ENCODE measurements at regions not wholly inside any gene's neighbourhood (a gene's known extent, or its start where the extent isn't known, plus 50 kb on each side); places are given as distances from the start of the nearest gene placed in this dataset.
"Not testable (repeated sequence)": the region's sequence is repeated elsewhere in the genome, so short reads cannot be mapped to it uniquely, and the experiment has no call there.

GRCh38 chr5:118146824-118147223 lies 841.5 kb downstream of the DTWD2 start:
- no peak for DNase-seq
- Histone ChIP-seq H3K9me3 (ENCODE audit: control insufficient read depth, low read length) (no peaks in the 10 kb centered on the region), H3K27me3 (replicated peaks; ENCODE audit: control insufficient read depth, insufficient read depth, low read length, poor library complexity, severe bottlenecking) (no peaks in the 10 kb centered on the region), H3K27ac (ENCODE audit: insufficient read depth, low read length, poor library complexity, severe bottlenecking) (no peak overlapping the region), H3K36me3 (ENCODE audit: control insufficient read depth, insufficient read depth, low read length) (no peaks in the 10 kb centered on the region), H3K4me1 (ENCODE audit: control insufficient read depth, insufficient read depth, low read length, poor library complexity, severe bottlenecking) (no peaks in the 10 kb centered on the region), H3K4me3 (ENCODE audit: insufficient read depth, low read depth, low read length, poor library complexity, severe bottlenecking) (no peak overlapping the region)

DNA sequence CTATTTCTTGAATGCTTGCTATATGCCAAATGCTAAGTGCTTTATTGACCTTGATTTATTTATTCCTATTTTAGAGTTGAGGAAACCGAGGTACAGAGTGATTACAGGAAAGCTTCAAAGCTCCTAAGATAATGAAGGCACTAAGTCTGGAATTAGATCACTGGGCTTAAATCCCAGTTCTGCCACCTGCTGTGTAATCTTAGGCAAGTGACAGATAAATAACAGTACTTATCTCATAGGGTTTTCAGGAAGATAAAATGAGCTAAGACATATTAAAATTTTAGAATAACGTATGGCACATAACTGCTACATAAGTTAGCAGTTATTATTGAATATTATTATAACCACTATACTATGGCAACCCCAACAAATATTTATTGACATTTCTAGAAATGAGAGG lies 843.8 kb downstream of the DTWD2 start:
- no peak overlapping the region for H3K27ac ChIP-seq (ENCODE audit: insufficient read depth, low read length, poor library complexity, severe bottlenecking)
- no peak for DNase-seq
- no peaks in the 10 kb centered on the region for H3K27me3 ChIP-seq (replicated peaks; ENCODE audit: control insufficient read depth, insufficient read depth, low read length, poor library complexity, severe bottlenecking)
- no peaks in the 10 kb centered on the region for H3K4me1 ChIP-seq (ENCODE audit: control insufficient read depth, insufficient read depth, low read length, poor library complexity, severe bottlenecking)
- H3K4me3 ChIP-seq (ENCODE audit: insufficient read depth, low read depth, low read length, poor library complexity, severe bottlenecking) = no peak overlapping the region
- no peaks in the 10 kb centered on the region for H3K9me3 ChIP-seq (ENCODE audit: control insufficient read depth, low read length)
- H3K36me3 ChIP-seq (ENCODE audit: control insufficient read depth, insufficient read depth, low read length) = no peaks in the 10 kb centered on the region

DNA sequence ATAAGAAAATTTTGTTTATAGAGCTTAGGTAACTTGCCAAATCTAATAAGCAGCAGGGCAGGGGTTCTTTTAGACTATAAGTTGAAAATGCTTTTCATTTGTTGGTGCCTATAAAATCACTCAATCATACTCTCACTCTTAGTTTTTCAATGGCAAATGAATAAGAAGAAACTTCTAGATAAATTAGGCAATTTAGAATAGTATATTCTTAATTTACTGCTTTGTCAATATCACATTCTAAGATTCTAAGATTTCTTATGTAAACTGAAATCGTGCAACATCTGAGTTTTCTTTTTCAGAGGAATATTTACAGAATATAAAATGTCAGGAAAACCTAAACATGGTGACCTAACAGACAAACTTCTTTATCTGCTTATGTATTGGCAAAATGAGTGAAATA lies 849.0 kb downstream of the DTWD2 start:
- Histone ChIP-seq H3K9me3 (ENCODE audit: control insufficient read depth, low read length) (no peaks in the 10 kb centered on the region), H3K36me3 (ENCODE audit: control insufficient read depth, insufficient read depth, low read length) (no peaks in the 10 kb centered on the region), H3K27ac (ENCODE audit: insufficient read depth, low read length, poor library complexity, severe bottlenecking) (no peak overlapping the region), H3K4me1 (ENCODE audit: control insufficient read depth, insufficient read depth, low read length, poor library complexity, severe bottlenecking) (no peaks in the 10 kb centered on the region), H3K27me3 (replicated peaks; ENCODE audit: control insufficient read depth, insufficient read depth, low read length, poor library complexity, severe bottlenecking) (no peaks in the 10 kb centered on the region), H3K4me3 (ENCODE audit: insufficient read depth, low read depth, low read length, poor library complexity, severe bottlenecking) (no peak overlapping the region)
- no peak for DNase-seq

- no peaks in the 10 kb centered on the region for H3K27me3 ChIP-seq (replicated peaks; ENCODE audit: control insufficient read depth, insufficient read depth, low read length, poor library complexity, severe bottlenecking)
- H3K4me1 ChIP-seq (ENCODE audit: control insufficient read depth, insufficient read depth, low read length, poor library complexity, severe bottlenecking) = no peaks in the 10 kb centered on the region
- DNase-seq = no peak
- no peak overlapping the region for H3K27ac ChIP-seq (ENCODE audit: insufficient read depth, low read length, poor library complexity, severe bottlenecking)
- H3K4me3 ChIP-seq (ENCODE audit: insufficient read depth, low read depth, low read length, poor library complexity, severe bottlenecking) = no peak overlapping the region
- H3K36me3 ChIP-seq (ENCODE audit: control insufficient read depth, insufficient read depth, low read length) = no peaks in the 10 kb centered on the region
- H3K9me3 ChIP-seq (ENCODE audit: control insufficient read depth, low read length) = no peaks in the 10 kb centered on the region
These were observed 862.2 kb downstream of the DTWD2 start for GRCh38 chr5:118126159-118126558.

DNA sequence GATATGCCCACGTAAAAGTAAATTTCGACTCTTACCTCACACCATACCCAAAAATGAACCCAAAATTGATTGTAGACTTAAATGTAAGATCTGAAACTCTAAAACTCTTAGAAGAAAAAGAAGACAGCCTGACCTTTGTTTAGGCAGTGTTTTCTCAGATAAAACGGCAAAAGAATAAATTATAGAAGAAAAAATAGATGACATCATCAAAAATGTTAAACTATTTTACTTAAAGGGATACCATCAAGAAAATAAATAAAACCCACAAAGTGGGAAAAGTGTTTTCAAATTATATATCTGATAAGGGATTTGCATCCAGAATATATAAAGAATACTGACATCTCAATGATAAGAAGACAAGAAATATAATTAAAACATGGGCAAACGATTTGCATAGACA lies 862.7 kb downstream of the DTWD2 start:
- Histone ChIP-seq H3K27me3 (replicated peaks; ENCODE audit: control insufficient read depth, insufficient read depth, low read length, poor library complexity, severe bottlenecking) (no peaks in the 10 kb centered on the region), H3K9me3 (ENCODE audit: control insufficient read depth, low read length) (no peaks in the 10 kb centered on the region), H3K4me3 (ENCODE audit: insufficient read depth, low read depth, low read length, poor library complexity, severe bottlenecking) (no peak overlapping the region), H3K36me3 (ENCODE audit: control insufficient read depth, insufficient read depth, low read length) (no peaks in the 10 kb centered on the region), H3K27ac (ENCODE audit: insufficient read depth, low read length, poor library complexity, severe bottlenecking) (no peak overlapping the region), H3K4me1 (ENCODE audit: control insufficient read depth, insufficient read depth, low read length, poor library complexity, severe bottlenecking) (no peaks in the 10 kb centered on the region)
- DNase-seq = no peak

- no peak overlapping the region for H3K27ac ChIP-seq (ENCODE audit: insufficient read depth, low read length, poor library complexity, severe bottlenecking)
- H3K36me3 ChIP-seq (ENCODE audit: control insufficient read depth, insufficient read depth, low read length) = no peaks in the 10 kb centered on the region
- no peaks in the 10 kb centered on the region for H3K4me1 ChIP-seq (ENCODE audit: control insufficient read depth, insufficient read depth, low read length, poor library complexity, severe bottlenecking)
These were observed 867.1 kb downstream of the DTWD2 start for GRCh38 chr5:118121258-118121657.

GRCh38 chr5:118115791-118116190 lies 872.6 kb downstream of the DTWD2 start:
- no peak for DNase-seq
- no peak overlapping the region for H3K4me3 ChIP-seq (ENCODE audit: insufficient read depth, low read depth, low read length, poor library complexity, severe bottlenecking)
- no peaks in the 10 kb centered on the region for H3K4me1 ChIP-seq (ENCODE audit: control insufficient read depth, insufficient read depth, low read length, poor library complexity, severe bottlenecking)
- H3K36me3 ChIP-seq (ENCODE audit: control insufficient read depth, insufficient read depth, low read length) = no peaks in the 10 kb centered on the region
- H3K27ac ChIP-seq (ENCODE audit: insufficient read depth, low read length, poor library complexity, severe bottlenecking) = no peak overlapping the region
- H3K27me3 ChIP-seq (replicated peaks; ENCODE audit: control insufficient read depth, insufficient read depth, low read length, poor library complexity, severe bottlenecking) = no peaks in the 10 kb centered on the region
- no peaks in the 10 kb centered on the region for H3K9me3 ChIP-seq (ENCODE audit: control insufficient read depth, low read length)

More at GRCh38 chr5:118121258-118121657, 867.1 kb downstream of the DTWD2 start:
- H3K27me3 ChIP-seq (replicated peaks; ENCODE audit: control insufficient read depth, insufficient read depth, low read length, poor library complexity, severe bottlenecking) = no peaks in the 10 kb centered on the region
- DNase-seq = no peak
- no peak overlapping the region for H3K4me3 ChIP-seq (ENCODE audit: insufficient read depth, low read depth, low read length, poor library complexity, severe bottlenecking)
- H3K9me3 ChIP-seq (ENCODE audit: control insufficient read depth, low read length) = no peaks in the 10 kb centered on the region

GRCh38 chr5:118111956-118112355 lies 876.4 kb downstream of the DTWD2 start:
- H3K4me3 ChIP-seq (ENCODE audit: insufficient read depth, low read depth, low read length, poor library complexity, severe bottlenecking) = no peak overlapping the region
- H3K36me3 ChIP-seq (ENCODE audit: control insufficient read depth, insufficient read depth, low read length) = no peaks in the 10 kb centered on the region
- H3K4me1 ChIP-seq (ENCODE audit: control insufficient read depth, insufficient read depth, low read length, poor library complexity, severe bottlenecking) = no peaks in the 10 kb centered on the region
- no peaks in the 10 kb centered on the region for H3K27me3 ChIP-seq (replicated peaks; ENCODE audit: control insufficient read depth, insufficient read depth, low read length, poor library complexity, severe bottlenecking)
- DNase-seq = no peak
- no peaks in the 10 kb centered on the region for H3K9me3 ChIP-seq (ENCODE audit: control insufficient read depth, low read length)
- H3K27ac ChIP-seq (ENCODE audit: insufficient read depth, low read length, poor library complexity, severe bottlenecking) = no peak overlapping the region

DNA sequence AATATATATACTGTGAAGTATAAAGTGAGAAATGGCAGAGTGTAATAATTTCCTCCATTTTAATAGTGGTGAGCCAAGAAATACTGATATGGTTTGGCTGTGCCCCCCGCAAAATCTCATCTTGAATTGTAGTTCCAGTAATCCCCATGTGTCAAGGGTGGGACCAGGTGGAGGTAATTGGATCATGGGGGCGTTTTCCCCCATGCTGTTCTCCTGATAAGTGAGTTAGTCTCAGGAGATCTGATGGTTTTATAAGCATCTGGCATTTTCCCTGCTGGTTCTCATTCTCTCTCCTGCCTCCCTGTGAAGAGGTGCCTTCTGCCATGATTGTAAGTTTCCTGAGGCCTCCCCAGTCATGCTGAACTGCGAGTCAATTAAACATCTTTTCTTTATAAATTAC lies 881.1 kb downstream of the DTWD2 start:
- not testable (repeated sequence) for H3K4me3 ChIP-seq (ENCODE audit: insufficient read depth, low read depth, low read length, poor library complexity, severe bottlenecking); H3K27ac ChIP-seq (ENCODE audit: insufficient read depth, low read length, poor library complexity, severe bottlenecking); H3K4me1 ChIP-seq (ENCODE audit: control insufficient read depth, insufficient read depth, low read length, poor library complexity, severe bottlenecking); H3K27me3 ChIP-seq (replicated peaks; ENCODE audit: control insufficient read depth, insufficient read depth, low read length, poor library complexity, severe bottlenecking); DNase-seq; H3K9me3 ChIP-seq (ENCODE audit: control insufficient read depth, low read length); H3K36me3 ChIP-seq (ENCODE audit: control insufficient read depth, insufficient read depth, low read length)

DNA sequence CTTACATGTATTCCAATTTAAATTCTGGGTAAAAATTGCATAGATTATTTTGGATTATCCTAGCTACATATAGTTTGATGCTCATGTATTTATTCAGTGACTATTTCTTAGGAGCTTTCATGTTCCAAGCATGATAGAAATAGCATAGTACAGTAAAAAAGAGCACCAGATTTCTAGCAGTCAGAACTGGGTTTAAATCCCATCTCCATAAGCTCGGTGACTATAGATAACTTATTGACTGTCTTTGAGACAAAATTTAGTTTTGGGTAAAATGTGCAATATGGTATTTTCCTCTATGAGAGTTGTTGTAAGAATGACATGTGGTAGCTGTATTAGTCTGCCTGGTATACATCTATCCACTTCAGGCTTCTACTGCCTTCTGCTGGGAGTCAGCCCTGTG lies 889.6 kb downstream of the DTWD2 start:
- no peak overlapping the region for H3K27ac ChIP-seq (ENCODE audit: insufficient read depth, low read length, poor library complexity, severe bottlenecking)
- no peaks in the 10 kb centered on the region for H3K27me3 ChIP-seq (replicated peaks; ENCODE audit: control insufficient read depth, insufficient read depth, low read length, poor library complexity, severe bottlenecking)
- no peaks in the 10 kb centered on the region for H3K36me3 ChIP-seq (ENCODE audit: control insufficient read depth, insufficient read depth, low read length)
- H3K4me1 ChIP-seq (ENCODE audit: control insufficient read depth, insufficient read depth, low read length, poor library complexity, severe bottlenecking) = no peaks in the 10 kb centered on the region
- no peak for DNase-seq
- H3K9me3 ChIP-seq (ENCODE audit: control insufficient read depth, low read length) = no peaks in the 10 kb centered on the region
- H3K4me3 ChIP-seq (ENCODE audit: insufficient read depth, low read depth, low read length, poor library complexity, severe bottlenecking) = no peak overlapping the region

DNA sequence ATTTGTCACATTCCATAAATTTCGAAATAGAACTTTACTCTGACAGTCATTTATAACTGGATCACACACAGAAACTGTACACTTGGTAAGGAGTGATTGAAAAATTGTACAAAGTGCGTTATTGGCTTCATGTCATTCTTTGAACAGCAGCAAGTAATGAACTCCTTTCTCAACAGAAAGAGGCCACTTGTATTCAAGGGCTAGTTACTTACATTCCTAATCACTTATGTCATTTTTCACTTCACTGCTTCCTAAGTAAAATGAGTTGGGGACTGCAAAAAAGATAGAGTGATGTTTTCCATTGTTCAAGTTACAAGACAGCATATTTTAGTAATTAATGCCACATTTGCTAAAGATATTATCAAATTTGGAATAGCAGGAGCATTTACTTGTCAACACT lies 893.2 kb downstream of the DTWD2 start:
- H3K9me3 ChIP-seq (ENCODE audit: control insufficient read depth, low read length) = no peaks in the 10 kb centered on the region
- no peaks in the 10 kb centered on the region for H3K27me3 ChIP-seq (replicated peaks; ENCODE audit: control insufficient read depth, insufficient read depth, low read length, poor library complexity, severe bottlenecking)
- H3K36me3 ChIP-seq (ENCODE audit: control insufficient read depth, insufficient read depth, low read length) = no peaks in the 10 kb centered on the region
- H3K4me1 ChIP-seq (ENCODE audit: control insufficient read depth, insufficient read depth, low read length, poor library complexity, severe bottlenecking) = no peaks in the 10 kb centered on the region
- DNase-seq = no peak
- H3K27ac ChIP-seq (ENCODE audit: insufficient read depth, low read length, poor library complexity, severe bottlenecking) = no peak overlapping the region
- no peak overlapping the region for H3K4me3 ChIP-seq (ENCODE audit: insufficient read depth, low read depth, low read length, poor library complexity, severe bottlenecking)

Measured in effector memory CD4-positive, alpha-beta T cell (primary cell).